Lower leg skin (tissue), 3 donors: ENCODE measurements at regions not wholly inside any gene's neighbourhood (a gene's known extent, or its start where the extent isn't known, plus 50 kb on each side); places are given as distances from the start of the nearest gene placed in this dataset.

Experiments
- POLR2A ChIP-seq, 2 donors: fragments of 450-650 bp; IDR thresholded peaks; one replicate each; pipeline ENCODE4 v1.6.1; 2016 to 2017; ENCODE audit warnings: antibody characterized with exemption in 2 of 2, mild to moderate bottlenecking in 1 of 2, moderate library complexity in 1 of 2
- TF ChIP-seq, protein P1 (sequence below), 3 donors: fragments of 450-650 bp; IDR thresholded peaks; one replicate each; pipeline ENCODE4 v1.5.1; 2016; ENCODE audit warnings: antibody characterized with exemption in 3 of 3, mild to moderate bottlenecking in 3 of 3, moderate library complexity in 2 of 3

DNA sequence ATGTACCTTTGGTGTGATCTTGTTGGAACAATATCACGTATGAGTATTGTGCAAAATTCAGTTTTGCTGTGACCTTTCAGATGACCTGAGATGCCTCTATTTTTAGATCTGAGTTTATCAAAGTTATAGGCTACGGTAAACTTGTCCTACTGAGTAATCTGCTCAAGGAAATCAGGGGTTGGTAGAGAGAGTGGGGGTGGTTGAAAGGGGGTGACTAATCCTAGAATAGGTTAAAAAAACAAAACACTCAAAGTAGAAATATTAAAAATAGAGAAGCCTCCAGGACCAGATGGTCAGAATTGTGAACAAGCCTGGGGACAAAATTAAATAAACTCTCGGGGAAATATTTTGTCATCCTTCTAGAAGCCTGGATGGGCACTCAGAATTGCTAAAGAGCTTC, 59.9 kb upstream of the C11orf87 start:
- no peak for TF ChIP-seq POLR2A (IDR thresholded peaks at IDR 0.05)
- TF ChIP-seq, protein P1, sequence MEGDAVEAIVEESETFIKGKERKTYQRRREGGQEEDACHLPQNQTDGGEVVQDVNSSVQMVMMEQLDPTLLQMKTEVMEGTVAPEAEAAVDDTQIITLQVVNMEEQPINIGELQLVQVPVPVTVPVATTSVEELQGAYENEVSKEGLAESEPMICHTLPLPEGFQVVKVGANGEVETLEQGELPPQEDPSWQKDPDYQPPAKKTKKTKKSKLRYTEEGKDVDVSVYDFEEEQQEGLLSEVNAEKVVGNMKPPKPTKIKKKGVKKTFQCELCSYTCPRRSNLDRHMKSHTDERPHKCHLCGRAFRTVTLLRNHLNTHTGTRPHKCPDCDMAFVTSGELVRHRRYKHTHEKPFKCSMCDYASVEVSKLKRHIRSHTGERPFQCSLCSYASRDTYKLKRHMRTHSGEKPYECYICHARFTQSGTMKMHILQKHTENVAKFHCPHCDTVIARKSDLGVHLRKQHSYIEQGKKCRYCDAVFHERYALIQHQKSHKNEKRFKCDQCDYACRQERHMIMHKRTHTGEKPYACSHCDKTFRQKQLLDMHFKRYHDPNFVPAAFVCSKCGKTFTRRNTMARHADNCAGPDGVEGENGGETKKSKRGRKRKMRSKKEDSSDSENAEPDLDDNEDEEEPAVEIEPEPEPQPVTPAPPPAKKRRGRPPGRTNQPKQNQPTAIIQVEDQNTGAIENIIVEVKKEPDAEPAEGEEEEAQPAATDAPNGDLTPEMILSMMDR (IDR thresholded peaks at IDR 0.05): no peak
